ENCODE measurements at regions not wholly inside any gene's neighbourhood (a gene's known extent, or its start where the extent isn't known, plus 50 kb on each side); places are given as distances from the start of the nearest gene placed in this dataset.

GRCh38 chr9:79104951-79105350 lies 466.8 kb upstream of the TLE4 start:
- no peak for DNase-seq

- no peak for DNase-seq
Measured at GRCh38 chr9:79107911-79108676, 463.7 kb upstream of the TLE4 start.

GRCh38 chr9:79111653-79112052 lies 460.1 kb upstream of the TLE4 start:
- DNase-seq: no peak

- DNase-seq: no peak
Measured at GRCh38 chr9:79115176-79115575, 456.6 kb upstream of the TLE4 start.

GRCh38 chr9:79116041-79116440 lies 455.7 kb upstream of the TLE4 start:
- DNase-seq: no peak

- DNase-seq: no peak
Measured at GRCh38 chr9:79116709-79117108, 455.1 kb upstream of the TLE4 start.

- DNase-seq: no peak
Measured at GRCh38 chr9:79120533-79120932, 451.2 kb upstream of the TLE4 start.

GRCh38 chr9:79120941-79121340 lies 450.8 kb upstream of the TLE4 start:
- no peak for DNase-seq

- no peak for DNase-seq
Measured at GRCh38 chr9:79123415-79123814, 448.4 kb upstream of the TLE4 start.

GRCh38 chr9:79127661-79128060 lies 444.1 kb upstream of the TLE4 start:
- DNase-seq: peak; percentile 34

- peak; percentile 80 for DNase-seq
Measured at GRCh38 chr9:79129865-79130480, 441.8 kb upstream of the TLE4 start.

- no peak for DNase-seq
Measured at GRCh38 chr9:79131246-79131774, 440.5 kb upstream of the TLE4 start.

- DNase-seq: no peak
Measured at GRCh38 chr9:79131824-79132377, 439.9 kb upstream of the TLE4 start.

- no peak for DNase-seq
Measured at GRCh38 chr9:79134654-79135053, 437.1 kb upstream of the TLE4 start.

GRCh38 chr9:79135681-79136415 lies 435.9 kb upstream of the TLE4 start:
- DNase-seq: no peak

- no peak for DNase-seq
Measured at GRCh38 chr9:79140751-79141150, 431.0 kb upstream of the TLE4 start.

GRCh38 chr9:79143211-79143610 lies 428.6 kb upstream of the TLE4 start:
- no peak for DNase-seq

- DNase-seq: no peak
Measured at GRCh38 chr9:79145442-79145841, 426.3 kb upstream of the TLE4 start.

GRCh38 chr9:79149585-79149984 lies 422.2 kb upstream of the TLE4 start:
- no peak for DNase-seq

GRCh38 chr9:79151791-79152190 lies 420.0 kb upstream of the TLE4 start:
- DNase-seq: no peak

GRCh38 chr9:79152306-79152705 lies 419.5 kb upstream of the TLE4 start:
- peak; percentile 41 for DNase-seq

GRCh38 chr9:79154806-79155205 lies 417.0 kb upstream of the TLE4 start:
- DNase-seq: no peak

GRCh38 chr9:79155308-79155707 lies 416.5 kb upstream of the TLE4 start:
- DNase-seq: no peak
